RWPE1 (cell line): ENCODE measurements at regions not wholly inside any gene's neighbourhood (a gene's known extent, or its start where the extent isn't known, plus 50 kb on each side); places are given as distances from the start of the nearest gene placed in this dataset.
"Not testable (repeated sequence)": the region's sequence is repeated elsewhere in the genome, so short reads cannot be mapped to it uniquely, and the experiment has no call there.

Experiments
- CTCF ChIA-PET: fragments of 350-600 bp; sonication (Branson Sonifier 250); formaldehyde crosslinking; extraction: SDS; loops from one replicate; lab custom pipeline; 2021; lab: Yijun Ruan, JAX
- POLR2A ChIA-PET: fragments of 400-600 bp; formaldehyde crosslinking; extraction: SDS; loops from one replicate; lab custom pipeline; 2020; ENCODE audit warnings: antibody characterized with exemption; ENCODE audit not compliant: low non-redundant PET; lab: Yijun Ruan, JAX
- DNase-seq: peaks from one replicate; pipeline ENCODE4 v3.0.0; 2012; ENCODE audit warnings: low spot score
- H3K27ac ChIP-seq: fragments of 450-650 bp; 2 replicates; pipeline ENCODE4 v1.5.1; 2017
- TF ChIP-seq, protein P1 (sequence below): fragments of 450-650 bp; conservative IDR thresholded peaks from 2 replicates; pipeline ENCODE4 v1.5.1; 2017; ENCODE audit warnings: low read depth, mild to moderate bottlenecking

GRCh38 chr14:58774531-58774930 is 136.8 kb downstream of the DACT1 start:
- POLR2A ChIA-PET = no interaction called here
- CTCF ChIA-PET = no interaction called here
- H3K27ac ChIP-seq = no peak overlapping the region
- TF ChIP-seq, protein P1, sequence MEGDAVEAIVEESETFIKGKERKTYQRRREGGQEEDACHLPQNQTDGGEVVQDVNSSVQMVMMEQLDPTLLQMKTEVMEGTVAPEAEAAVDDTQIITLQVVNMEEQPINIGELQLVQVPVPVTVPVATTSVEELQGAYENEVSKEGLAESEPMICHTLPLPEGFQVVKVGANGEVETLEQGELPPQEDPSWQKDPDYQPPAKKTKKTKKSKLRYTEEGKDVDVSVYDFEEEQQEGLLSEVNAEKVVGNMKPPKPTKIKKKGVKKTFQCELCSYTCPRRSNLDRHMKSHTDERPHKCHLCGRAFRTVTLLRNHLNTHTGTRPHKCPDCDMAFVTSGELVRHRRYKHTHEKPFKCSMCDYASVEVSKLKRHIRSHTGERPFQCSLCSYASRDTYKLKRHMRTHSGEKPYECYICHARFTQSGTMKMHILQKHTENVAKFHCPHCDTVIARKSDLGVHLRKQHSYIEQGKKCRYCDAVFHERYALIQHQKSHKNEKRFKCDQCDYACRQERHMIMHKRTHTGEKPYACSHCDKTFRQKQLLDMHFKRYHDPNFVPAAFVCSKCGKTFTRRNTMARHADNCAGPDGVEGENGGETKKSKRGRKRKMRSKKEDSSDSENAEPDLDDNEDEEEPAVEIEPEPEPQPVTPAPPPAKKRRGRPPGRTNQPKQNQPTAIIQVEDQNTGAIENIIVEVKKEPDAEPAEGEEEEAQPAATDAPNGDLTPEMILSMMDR = no peak
- no peak for DNase-seq

GRCh38 chr14:58775130-58775529 is 137.4 kb downstream of the DACT1 start:
- DNase-seq, POLR2A ChIA-PET, H3K27ac ChIP-seq, CTCF ChIA-PET: not testable (repeated sequence)

DNA sequence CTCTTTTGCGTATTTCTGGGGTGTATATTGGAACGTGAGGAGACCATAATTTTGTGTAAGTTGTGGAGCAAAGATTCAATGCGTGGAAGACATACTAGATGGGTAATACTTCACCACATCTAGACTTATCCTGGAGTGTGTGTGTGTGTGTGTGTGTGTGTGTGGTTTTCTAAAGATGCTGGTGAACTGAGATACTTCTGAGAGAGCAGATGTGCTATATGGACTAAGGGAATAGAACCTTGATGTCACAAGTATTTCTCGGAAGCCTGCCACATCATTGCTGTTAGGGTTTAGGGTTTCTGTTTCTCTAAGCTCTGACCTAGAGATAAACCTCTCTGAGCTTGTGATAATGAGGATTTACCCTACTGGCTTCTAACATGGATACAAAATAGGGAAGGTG is 138.8 kb downstream of the DACT1 start:
- DNase-seq = no peak
- TF ChIP-seq, protein P1 = no peak
- H3K27ac ChIP-seq = no peak overlapping the region
- POLR2A ChIA-PET = no interaction called here
- CTCF ChIA-PET = no interaction called here

DNA sequence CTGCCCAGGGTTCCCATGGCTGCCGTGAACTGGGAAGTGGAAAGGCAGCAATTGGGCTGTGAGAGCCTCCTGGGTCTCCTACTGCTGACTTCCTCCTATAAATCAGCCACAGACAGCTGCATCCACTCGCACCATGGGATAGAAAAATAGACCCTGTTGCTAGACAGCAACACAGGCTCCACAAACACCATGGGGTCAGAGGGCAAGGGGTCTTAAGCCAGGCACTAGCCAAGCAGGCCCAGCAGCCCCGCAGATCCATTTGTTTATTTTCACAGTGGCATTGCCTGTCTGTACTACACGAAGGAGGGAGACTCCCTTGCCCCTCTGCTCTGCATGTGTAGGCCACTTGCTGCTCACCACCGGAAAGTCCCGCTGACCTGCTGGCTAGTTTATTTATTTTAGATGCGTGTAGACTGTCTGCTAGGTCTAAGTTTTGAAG is 139.8 kb downstream of the DACT1 start:
- H3K27ac ChIP-seq = no peak overlapping the region
- DNase-seq = no peak
- ChIA-PET CTCF (no interaction called here), POLR2A (no interaction called here)
- TF ChIP-seq, protein P1 = no peak

DNA sequence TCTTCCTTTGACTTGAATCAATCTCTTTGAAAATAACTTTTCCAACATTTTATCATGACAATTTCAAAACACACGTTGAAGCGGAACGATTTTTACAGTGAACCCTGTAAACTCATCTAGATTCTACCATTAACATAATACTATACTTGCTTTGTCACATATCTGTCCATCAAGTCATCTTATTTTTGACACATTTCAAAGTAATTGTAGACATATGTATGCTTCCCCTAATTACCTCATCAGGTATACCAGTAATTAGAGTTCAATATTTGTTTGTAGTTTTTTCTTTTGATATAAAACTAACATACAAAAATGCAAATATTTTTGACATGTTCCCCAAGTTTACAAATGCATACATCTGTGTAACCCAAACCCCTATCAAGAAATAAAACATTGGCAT is 140.4 kb downstream of the DACT1 start:
- no peak overlapping the region for H3K27ac ChIP-seq
- TF ChIP-seq, protein P1 = no peak
- CTCF ChIA-PET = no interaction called here
- POLR2A ChIA-PET = no interaction called here
- no peak for DNase-seq

GRCh38 chr14:58779376-58779775 is 141.6 kb downstream of the DACT1 start:
- CTCF ChIA-PET = no interaction called here
- no peak for DNase-seq
- TF ChIP-seq, protein P1 = no peak
- POLR2A ChIA-PET = no interaction called here
- no peak overlapping the region for H3K27ac ChIP-seq

DNA sequence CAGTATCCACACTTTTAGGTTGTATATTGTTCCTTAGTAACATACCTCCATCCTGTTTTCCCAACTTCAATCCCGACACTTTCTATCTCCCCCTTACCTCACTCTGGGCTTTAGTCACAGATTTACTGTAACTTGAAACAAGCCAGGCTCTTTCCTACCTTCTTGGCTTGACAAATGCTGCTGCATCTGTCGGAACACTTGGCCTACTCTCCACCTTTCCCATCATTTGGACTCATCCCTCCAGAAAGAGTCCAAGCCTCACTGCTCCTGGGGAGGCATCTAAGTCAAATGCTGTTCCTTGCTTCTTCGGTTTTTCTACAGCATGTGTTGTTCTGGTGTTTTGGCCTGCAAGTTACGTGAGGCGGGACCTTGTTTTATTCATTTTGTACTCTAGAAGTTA is 142.4 kb downstream of the DACT1 start:
- DNase-seq = no peak
- no peak overlapping the region for H3K27ac ChIP-seq
- ChIA-PET CTCF (no interaction called here), POLR2A (no interaction called here)
- TF ChIP-seq, protein P1 = no peak
